HG02884 (cell line): ENCODE measurements at regions not wholly inside any gene's neighbourhood (a gene's known extent, or its start where the extent isn't known, plus 50 kb on each side); places are given as distances from the start of the nearest gene placed in this dataset.
"Not testable (repeated sequence)": the region's sequence is repeated elsewhere in the genome, so short reads cannot be mapped to it uniquely, and the experiment has no call there.

ENCODE experiments used
- ATAC-seq: cut with Tn5 transposase; IDR thresholded peaks from one replicate; pipeline ENCODE4 v1.9.1; 2021; ENCODE audit warnings: mild to moderate bottlenecking, moderate library complexity; ENCODE audit not compliant: unreplicated experiment

DNA sequence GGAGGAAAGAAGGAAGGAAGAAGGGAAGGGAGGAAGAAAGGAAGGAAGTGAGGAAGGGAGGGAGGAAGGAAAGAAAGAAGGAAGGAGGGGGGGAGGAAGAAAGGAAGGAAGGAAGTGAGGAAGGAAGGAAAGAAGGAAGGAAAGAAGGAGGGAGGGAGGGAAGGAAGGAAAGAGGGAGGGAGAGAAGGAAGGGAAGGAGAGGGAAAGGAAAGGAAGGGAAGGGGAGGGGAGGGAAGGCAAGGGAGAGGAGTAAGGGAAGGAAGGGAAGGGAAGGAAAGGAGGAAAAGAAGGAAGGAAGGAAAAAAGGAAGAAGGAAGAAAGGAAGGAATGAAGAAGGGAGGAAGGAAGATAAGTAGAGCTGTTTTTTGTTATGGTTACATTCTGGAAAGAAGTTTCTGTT lies 141.2 kb downstream of the LRRC3B start:
- ATAC-seq, result no peak

GRCh38 chr3:26766031-26766430 lies 143.5 kb downstream of the LRRC3B start:
- no peak for ATAC-seq

DNA sequence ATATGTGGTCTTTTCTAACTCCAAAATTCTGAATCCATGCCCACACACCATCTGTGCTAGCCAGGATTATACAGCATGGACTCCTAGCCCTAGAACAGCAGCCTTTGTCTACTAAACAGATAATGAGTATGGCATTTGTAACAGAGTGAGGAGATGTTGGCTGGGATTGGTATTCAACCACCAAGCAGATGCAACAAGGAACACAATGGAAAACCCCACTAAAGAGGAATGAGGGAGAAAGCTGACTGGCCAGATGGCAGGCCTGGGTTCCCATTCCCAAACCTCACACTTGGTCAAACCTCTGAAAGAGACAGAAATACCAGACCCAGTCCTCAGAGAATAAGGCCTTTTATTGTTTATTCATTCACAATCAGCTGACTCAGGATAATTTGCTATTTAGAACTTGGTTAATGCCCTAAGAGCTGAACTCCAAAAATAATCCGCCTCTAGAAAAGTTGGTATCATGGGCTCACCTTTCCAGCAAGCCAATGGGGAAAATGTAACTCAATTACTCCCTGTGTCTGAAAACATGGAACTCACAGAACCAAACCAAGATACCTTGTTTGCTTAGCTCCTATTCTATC lies 145.6 kb downstream of the LRRC3B start:
- no peak for ATAC-seq

GRCh38 chr3:26799679-26800317 lies 177.2 kb downstream of the LRRC3B start:
- ATAC-seq, result no peak

- ATAC-seq, result no peak
These were observed 184.7 kb downstream of the LRRC3B start for GRCh38 chr3:26807272-26807671.

DNA sequence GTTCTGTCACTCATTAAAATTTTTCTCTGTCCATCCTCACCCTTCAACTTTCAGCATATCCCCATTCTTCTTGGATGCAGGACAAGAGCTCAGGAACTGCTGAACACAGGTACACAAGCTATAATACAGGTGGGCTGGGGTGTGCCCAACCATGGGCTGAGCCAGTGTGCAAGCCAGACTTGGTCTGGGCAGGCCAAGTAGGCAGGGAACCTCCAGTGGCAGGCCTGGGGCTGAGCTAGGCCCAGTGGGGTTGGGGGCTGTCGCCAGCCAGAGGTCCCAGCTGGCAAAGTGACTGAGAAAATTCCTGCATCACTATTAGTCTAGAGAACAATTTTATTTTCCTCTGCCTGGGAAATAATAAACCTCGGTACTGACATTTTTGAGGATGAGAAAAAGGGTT lies 202.9 kb downstream of the LRRC3B start:
- no peak for ATAC-seq

DNA sequence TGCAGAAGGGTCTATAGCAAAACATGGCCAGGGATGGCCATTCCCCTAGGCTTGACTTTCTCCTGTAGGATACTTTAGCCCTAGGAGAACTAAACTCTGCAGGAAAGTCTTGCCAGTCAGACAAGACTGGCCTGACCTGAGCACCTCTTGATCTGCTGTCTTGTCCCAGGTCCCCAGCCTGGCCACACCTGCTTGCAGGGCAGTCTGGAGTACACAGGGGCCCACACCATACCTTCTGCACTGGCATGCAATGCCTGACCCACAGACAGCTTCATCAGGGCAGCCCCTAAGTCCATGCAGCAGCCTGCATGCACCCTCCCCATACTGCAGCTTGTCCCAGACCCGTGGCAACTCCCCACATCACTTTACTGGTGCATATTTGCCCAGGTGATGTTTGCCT lies 204.6 kb downstream of the LRRC3B start:
- no peak for ATAC-seq

DNA sequence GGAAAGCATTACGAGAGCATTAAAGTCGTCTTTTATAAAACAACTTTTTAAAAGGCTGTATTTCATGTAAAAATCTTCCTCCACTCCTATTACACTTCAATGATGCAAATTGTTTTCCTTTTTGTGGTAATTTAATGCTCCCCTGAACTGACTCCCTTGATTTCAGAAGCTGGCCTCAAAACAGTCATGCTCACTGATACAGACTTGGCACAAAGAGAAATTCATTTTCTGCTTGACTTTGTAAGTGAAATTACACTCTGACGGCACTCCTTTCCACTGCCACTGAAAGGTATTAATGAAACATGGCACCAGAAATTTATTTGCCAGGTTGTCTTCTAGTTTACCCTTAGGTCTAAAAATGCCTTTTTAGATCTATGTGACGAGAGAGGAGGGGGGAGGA lies 215.5 kb downstream of the LRRC3B start:
- ATAC-seq, result no peak

DNA sequence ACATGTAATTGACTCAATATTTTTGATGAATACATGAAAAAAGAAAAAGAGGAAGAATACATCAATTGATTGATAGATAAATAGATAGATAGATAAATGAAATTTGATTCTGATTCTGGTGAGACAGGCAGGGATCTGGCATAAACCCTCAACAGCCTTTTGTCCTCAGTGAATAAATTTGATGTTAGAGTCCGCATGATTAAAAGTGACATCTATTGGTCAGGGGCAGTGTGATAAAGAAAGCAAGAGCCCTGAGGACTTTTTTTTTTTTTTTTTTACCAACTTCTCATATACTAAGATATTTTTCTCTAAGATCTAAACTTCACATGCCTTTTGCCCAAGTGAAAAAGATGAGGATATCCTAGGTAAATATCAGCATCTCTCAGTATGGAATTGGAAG lies 216.4 kb downstream of the LRRC3B start:
- ATAC-seq, result no peak

DNA sequence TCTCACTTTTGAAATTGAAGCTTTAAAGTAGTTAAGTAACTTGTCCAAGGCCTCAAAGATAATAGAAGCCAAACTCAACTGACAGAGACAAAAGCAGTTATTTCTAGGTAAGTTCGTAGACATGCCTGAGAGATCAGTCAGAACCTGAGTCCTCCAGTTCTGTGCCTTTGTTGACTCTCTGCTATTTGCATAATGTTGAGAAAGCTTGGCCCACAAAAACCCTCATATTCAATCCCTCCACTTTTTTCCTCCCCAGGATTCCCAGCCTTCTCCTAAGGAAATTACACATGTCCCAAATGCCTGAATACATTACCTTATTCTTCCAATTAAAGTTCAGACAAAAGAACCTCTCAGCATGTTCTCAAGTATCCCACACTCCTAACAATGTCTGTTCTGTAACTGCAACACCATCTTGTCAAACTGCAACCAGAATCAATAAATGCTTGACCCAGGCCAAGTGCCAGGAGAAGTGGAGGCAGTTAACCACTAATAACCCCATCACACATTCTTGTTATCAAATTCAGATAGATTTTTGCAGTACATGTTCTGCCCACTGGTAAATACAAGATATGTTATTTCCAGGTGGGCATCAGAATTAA lies 217.8 kb downstream of the LRRC3B start:
- ATAC-seq, result no peak

- no peak for ATAC-seq
These were observed 222.6 kb downstream of the LRRC3B start for GRCh38 chr3:26845194-26845593.

GRCh38 chr3:26847680-26848079 lies 225.1 kb downstream of the LRRC3B start:
- ATAC-seq, result no peak

DNA sequence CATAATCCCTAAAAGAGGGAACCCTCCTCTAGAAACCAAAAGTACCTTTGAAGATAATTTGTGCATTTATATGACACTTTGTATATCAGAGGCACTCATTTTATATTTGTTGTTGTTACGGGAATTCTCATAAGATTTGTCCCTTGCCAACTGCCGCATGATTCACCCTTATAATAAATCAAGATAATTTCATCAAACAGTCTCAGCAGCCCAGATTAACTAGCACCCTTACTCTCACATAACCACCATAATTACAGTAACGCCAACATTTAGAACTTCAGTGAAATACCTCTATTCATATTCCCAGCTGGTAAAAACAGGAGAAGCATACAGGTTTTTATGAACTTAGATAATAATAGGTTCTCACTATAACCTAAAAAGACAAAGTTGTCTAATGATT lies 271.9 kb downstream of the LRRC3B start:
- ATAC-seq, result no peak

GRCh38 chr3:26915208-26915607 lies 292.6 kb downstream of the LRRC3B start:
- no peak for ATAC-seq

DNA sequence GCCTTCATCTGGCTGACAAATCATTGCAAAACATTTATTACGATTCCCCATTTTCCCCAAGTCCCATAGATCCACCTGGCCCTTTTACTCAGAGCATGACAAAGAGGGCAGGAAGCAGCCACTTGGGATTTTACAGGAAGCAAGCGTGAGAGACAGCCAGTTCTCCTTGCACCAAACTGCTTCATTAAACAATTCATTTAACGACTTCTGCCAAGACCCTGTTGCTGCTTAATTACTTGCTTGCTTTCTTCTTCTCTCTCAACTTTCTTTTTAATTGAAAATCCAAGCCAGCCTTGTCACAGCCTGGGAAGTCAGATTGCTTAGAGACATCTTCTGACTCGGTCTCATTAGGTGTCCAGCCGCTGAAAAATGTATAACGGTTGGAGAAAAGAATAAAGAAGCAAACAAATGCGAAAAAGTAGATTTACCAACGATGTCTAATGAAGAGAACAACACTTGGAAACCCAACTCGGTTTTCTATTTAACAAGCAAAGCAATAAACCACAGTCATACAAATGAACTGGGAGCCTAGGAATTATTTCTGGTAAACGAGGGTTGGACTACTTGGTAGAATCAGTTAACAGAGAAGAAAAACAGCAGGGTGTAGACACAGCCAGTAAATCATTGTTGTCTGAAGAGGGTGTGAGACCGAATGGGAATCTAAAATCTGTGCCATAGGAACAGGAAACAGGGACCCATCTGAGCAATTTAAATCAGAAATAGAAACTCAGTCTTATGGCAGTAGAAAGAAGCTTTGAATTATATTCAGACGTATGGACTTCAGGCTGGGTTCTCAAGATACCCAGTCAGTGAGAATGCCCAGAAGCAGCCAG lies 298.3 kb downstream of the LRRC3B start:
- ATAC-seq, result no peak

- ATAC-seq, result no peak
These were observed 309.3 kb downstream of the LRRC3B start for GRCh38 chr3:26931896-26932295.

- ATAC-seq, result no peak
These were observed 310.2 kb downstream of the LRRC3B start for GRCh38 chr3:26932752-26933151.

DNA sequence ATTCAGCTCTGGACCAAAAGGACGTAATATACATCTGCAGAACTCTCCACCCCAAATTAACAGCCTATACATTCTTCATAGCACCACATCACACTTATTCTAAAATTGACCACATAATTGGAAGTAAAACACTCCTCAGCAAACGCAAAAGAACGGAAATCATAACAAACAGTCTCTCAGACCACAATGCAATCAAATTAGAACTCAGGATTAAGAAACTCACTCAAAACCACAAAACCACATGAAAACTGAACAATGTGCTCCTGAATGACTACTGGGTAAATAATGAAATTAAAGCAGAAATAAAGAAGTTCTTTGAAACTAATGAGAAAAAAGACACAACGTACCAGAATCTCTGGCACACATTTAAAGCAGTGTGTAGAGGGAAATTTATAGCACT lies 322.9 kb downstream of the LRRC3B start:
- not testable (repeated sequence) for ATAC-seq

GRCh38 chr3:26960382-26960781 lies 337.8 kb downstream of the LRRC3B start:
- no peak for ATAC-seq

- peak; percentile 92 for ATAC-seq
These were observed 340.2 kb downstream of the LRRC3B start for GRCh38 chr3:26962492-26963360.

DNA sequence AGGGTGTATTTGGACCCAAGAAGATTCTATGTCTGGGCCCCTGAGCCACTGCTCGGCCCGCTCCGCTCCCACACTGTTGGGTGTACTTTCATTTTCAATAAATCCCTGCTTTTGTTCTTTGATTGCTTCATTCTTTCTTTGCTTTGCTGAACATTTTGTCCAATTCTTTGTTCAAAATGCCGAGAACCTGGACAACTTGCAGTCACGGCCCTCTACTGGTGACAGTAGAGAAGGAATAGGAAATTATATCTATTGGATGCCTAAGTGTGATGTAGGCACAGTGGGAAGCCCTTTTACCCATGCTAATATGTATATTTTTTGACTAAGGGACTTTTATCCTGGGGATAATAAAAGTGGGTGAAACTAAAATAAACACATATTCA lies 340.8 kb downstream of the LRRC3B start:
- ATAC-seq, result no peak
